ENCODE measurements at regions not wholly inside any gene's neighbourhood (a gene's known extent, or its start where the extent isn't known, plus 50 kb on each side); places are given as distances from the start of the nearest gene placed in this dataset.
A peak's percentile ranks its signal among the peaks of the same experiment; 100 is the strongest.

DNA sequence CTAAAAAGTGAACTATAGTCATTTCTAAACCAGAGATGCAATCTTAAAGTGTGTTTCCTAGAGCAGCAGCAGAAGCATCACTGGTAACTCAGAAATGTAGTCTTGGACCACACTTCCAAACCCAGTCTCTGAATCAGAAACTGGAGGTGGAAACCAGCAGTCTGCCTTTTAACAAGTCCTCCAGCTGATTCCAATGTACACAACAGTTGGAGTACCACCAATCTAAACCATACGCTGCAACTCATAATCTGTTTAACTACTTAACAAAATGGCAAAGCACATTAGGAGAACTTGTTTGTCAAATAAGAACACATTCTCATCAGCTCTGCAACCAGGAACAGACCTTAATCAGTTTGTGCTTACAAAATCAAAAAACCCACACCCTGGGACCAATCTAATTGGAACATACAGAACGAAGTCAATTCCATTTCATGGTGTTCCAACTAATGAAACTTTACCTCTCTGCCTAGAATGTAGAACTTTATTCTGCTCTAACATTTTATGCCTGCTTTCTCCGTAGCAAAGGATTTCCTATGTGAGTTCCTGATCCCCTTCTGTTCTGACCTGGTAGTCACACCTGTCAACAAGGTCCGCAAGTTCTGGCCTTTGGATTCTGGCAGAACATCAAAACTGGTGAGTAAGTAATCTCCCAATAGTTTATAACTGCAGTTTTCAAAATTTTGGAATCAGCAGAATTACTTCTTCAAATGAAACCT lies 390.4 kb downstream of the HTR1B start:
- no peak for FAIRE-seq

DNA sequence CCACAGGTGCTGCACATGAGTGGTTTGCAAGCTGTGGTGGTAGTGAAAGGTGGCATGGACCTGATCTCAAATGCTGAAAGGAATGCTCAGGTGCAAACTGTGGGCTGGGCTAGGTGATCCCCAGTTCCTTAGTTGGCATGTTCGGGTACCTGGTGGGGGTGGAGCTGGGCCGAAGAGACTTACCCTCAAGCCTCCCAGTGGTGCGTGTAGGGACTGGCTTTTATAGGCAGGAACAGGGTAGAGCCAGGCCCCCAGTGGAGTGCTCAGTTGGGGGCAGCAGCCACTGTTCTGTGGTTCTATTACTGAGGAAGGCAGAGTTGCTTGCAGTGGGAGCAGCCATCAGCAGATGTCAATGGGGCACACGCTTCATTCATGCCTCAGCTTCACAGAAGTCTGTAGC lies 399.8 kb downstream of the HTR1B start:
- no peak for FAIRE-seq

DNA sequence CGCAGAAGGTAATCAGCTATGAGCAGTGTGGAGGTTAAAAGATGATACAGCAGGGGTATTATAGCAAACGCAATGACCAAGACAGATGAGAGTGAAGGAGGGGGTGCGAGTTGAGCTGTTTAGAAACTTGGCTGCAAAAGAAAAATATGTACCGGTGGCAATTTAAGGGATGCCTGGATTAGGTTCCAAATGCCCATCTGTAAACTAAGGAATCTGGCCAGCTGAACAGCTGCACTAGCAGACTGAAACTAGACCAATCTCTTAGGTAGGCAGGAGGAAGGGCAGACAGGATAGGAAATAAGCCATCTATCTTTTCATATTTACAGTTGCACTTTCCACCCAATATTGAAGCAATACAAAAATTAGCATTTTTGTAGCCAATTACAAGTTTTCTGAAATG lies 407.6 kb downstream of the HTR1B start:
- no peak for FAIRE-seq

DNA sequence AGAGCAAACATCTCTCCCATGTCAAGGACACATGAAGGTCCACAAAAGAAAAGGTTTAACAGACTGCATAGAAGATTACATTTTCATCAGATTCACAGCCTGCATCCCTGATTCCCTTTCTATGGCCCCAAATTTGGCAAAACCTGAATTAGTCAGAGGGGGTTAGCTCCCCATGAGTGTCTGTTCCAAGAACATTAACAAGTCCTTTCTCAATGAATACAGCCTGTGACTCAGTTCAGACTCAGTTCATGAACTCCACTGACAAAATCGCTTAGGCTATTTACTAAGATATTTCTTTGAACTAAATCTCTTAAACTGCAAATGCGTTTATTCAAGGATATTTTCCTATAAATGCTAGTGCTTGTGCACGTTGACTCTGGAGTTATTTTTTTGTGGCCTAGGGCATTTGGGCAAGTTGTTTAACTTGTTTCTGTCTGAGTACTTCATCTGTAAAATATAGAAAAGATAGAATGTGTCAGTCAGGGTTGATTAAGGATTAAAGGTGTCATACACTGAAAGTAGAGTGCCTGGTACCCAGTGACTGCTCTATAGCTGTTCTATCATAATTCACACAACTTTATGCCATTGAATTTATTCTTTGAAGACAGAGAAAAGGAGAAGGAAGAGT lies 422.6 kb downstream of the HTR1B start:
- no peak for FAIRE-seq

DNA sequence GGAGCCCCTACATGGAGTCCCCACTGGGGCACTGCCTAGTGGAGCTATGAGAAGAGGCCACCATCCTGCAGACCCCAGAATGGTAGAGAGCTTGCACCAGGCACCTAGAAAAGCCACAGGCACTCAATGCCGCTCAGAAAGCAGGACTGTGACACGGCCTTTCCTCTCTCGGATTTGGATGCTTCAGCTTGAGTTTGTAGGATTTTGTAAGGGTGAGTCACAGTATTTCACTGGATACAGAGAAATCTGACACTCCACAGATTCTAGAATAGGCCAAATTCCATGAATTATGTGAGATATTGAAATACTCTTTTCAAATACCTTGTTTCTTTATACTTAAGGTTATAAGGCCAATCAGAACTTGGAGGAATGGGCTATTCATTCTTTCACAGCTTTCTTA lies 424.5 kb downstream of the HTR1B start:
- FAIRE-seq, result no peak

DNA sequence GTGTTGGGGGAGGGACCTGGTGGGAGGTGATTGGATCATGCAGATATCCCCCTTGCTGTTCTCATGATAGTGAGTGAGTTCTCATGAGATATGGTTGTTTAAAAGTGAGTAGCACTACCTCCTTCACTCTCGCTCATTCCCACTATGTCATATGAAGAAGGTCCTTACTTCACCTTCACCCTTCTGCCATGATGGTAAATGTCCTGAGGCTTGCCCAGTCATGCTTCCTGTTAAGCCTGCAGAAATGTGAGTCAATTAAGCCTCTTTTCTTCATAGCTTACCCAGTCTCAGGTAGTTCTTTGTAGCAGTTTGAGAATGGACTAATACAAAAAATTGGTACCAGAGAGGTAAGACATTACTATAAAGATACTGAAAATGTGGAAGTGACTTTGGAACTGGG lies 425.9 kb downstream of the HTR1B start:
- FAIRE-seq, result no peak

DNA sequence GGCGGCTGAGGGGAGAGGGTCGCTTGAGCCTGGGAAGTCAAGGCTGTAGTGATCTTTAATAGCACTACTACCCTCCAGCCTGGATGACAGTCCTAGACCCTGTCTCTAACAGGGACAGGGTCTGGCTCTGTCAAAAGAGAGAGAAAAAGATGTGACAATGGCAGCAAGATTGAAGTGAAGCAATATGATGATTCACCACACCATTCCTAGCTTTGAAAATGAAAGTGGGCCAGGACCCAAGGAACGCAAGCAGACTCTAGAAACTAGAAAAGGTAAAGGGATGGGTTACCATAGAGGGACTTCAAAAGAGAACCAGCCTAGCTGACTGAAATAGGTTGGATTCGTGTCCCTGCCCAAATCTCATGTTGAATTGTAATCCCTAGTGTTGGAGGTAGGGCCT lies 426.9 kb downstream of the HTR1B start:
- no peak for FAIRE-seq

DNA sequence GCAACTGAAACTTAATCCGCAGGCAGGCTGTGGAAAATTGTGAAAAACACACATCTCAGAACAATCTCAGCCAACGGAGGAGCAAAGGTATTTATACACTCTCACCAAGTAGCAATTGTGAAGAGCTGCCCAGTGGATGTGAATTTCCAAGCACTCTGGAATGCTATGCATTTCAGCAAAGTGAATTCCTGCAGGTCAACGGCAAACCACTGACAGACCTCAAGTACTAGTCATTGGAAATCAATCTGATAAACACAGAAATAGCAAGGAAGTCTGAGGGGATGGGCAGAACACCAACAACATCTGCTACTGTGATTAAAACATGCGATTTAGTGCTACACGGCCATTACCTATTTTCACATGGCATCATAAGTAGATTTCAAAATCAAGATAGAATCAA lies 429.1 kb downstream of the HTR1B start:
- no peak for FAIRE-seq

DNA sequence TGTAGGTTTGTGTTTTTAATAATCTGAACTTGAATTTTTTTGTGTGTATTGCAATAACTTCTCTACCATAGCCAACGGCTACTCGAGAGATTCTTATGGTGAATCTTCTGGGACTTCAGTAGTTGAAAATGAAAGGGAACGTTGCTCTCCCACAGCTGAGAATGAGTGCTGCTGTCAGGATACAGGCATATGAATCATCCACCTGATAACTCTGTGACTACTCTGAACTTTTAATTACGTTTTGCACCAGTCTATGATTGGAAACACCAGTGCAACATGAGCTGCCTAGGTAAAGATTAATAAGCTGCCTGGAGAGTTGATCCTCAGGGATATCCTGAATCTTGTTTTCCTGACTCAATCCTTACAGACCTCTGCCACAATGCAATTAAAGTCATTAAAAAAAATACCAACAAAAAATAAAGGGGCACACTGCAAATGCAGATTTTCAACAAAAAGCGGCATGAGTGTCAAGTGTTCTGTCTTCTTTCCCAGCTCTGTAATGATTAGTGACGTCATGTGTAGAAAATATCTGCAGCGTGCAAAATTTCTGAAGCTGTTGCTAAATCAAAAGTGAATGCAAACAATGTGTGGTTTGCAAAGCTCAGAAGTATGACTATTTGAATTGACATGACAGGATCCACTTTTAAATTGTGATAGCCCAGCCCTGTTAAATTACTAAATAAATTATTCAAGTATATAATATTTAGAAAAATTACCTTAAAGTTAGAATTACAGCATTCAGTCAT lies 432.2 kb downstream of the HTR1B start:
- no peak for FAIRE-seq

DNA sequence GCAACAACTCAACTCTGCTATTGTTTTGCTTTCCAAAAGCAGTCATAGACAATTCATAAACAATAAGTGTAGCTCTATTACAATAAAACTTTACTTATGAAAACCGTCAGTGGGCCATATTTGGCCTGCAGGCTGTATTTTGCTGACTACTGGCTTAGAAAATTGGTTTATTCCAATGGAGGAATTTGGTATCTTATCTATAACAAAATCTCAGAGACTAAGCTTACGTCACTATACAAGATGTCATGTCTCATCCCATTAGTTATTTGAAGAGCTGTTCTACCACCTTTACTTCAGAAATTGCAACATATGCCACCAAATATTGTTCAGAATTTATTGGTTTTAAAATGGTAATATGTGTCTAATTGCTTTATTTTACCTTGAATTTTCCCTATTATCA lies 436.9 kb downstream of the HTR1B start:
- FAIRE-seq, result no peak

DNA sequence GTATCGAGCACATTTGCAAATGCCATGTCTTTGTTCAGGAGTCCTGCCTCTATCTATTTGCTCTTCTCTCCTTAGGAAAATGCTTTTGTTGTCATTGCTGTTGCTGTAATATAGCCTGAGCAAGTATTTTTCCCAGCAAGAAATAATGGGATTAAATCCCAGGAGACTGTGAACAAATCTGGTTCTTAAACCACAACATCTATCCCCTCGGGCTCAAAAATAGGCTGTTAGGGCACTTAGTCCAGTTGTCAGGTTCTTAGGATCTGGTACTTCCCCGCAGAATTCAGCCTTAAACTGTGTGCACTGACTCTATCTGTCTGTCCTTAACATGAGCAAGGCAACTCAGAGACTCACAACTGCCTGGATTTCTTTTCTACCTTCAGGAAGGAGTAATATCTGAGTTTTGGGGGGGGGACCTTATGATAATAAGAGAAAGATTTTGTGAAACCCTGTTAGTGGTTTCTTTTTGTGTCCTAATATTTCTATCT lies 437.5 kb downstream of the HTR1B start:
- FAIRE-seq, result no peak

DNA sequence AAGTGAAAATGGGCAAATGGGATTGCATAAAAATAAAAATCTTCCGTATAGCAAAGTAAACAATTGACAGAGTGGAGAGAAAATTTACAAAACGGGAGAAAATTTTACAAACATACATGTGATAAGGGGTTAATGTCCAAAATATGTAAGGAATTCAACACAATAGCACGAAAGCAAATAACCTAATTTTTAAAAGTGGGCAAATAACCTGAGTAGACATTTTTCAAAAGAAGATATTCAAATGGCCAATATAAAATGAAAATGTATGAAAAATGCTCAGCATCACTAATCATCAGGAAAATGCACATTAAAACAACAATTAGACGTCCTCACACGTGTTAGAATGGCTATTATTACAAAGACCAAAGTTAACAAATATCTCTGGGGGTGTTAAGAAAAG lies 441.5 kb downstream of the HTR1B start:
- no peak for FAIRE-seq

DNA sequence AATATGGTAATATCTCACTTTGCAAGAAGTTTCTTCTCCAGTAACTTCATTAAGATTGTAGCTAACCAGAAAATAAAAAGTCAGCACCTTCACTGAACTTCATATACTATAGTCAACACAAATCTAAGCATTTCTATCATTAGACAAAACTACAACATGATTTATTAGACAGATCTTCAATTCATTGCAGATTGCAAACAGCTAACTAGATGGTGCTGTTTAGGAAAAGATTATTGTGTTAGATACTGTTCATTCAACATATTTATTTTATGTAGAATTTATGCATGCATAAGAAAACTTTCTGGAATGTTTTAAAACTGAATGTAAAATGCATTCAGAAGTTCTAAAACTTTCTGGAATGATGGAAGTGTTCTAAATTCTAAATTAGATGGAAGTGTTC lies 442.1 kb downstream of the HTR1B start:
- peak; percentile 45 for FAIRE-seq

DNA sequence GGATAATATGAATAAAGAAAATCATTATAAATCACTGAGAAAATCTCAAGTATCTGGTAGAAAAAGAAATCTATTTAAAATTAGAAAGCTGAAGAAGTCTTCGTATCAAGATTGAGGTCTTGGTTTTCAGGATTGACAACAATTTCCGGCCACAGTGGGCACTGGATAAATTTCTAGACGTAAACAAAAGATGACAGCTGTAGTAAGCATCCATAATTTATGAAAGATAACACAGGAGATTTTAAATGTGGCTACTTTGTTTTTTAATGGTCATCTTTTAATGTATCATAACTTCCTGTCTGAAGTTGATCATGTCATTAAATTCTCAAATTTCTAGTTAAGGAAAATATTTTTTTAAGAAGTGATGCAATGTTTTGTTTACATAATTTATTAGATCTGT lies 444.2 kb downstream of the HTR1B start:
- no peak for FAIRE-seq

DNA sequence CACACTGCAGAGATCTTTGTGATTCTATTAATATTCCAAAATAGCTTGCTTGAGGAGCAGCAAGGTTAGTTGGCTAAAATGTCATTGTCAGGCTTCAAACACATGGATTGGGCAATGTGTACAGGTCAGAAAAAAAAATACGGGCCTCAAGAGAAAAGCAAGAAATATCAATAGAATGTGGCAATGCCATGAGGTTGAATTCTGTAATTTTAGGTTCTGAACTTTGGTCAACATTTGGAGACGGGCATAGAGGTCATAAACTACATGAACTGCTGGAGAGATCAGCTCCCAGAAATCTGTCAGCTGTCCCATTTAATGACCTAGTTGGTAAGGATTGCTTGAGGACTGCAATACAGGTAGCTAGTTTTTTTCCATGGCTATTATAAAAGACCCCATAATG lies 445.8 kb downstream of the HTR1B start:
- no peak for FAIRE-seq

DNA sequence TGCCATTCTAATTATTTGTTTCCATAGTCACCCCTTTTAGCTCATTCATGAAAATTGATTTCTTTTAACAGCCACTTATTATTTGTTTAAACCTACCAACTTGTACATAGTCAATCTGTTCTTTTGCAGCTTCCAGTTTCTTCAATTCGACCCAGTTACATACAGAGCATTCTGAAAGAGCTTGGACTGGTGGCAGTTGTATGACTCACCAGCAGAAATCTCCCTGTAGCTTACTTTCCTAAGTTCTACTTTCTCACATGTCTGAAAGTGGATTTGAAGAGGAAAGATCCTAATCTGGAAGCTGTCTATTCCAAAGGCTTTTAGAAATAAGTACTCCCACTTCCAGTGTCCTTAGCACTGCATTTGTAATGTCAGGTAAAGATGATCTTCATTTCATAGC lies 447.9 kb downstream of the HTR1B start:
- FAIRE-seq, result no peak

DNA sequence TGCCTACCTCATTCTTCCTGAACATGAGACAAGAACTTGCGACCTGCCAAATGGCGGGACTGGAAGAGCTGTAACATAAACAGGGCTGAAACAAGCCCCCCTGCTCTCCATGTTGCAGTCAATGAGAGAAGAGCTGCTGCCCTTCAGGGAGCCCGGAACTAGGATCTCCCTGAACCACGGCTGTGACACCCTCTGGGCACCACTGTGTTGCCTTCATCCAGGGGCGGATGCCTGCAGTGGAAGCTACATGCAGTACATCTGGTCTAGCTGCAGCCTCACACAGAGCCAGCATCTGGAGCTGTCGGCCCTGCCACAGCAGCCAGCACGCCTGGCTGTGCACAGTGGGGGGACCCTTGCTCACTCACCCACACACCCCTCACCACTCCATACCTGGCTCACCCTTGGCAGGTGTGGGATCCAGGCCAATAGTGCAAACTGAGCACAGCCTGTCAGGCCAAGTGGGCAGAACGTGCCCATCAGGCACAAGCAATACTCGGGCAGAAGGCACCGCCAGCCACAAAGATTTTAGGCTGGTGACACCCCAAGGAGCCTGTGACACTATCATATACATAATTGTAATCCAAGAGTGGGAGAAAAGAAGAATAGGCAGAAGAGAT lies 451.3 kb downstream of the HTR1B start:
- no peak for FAIRE-seq

DNA sequence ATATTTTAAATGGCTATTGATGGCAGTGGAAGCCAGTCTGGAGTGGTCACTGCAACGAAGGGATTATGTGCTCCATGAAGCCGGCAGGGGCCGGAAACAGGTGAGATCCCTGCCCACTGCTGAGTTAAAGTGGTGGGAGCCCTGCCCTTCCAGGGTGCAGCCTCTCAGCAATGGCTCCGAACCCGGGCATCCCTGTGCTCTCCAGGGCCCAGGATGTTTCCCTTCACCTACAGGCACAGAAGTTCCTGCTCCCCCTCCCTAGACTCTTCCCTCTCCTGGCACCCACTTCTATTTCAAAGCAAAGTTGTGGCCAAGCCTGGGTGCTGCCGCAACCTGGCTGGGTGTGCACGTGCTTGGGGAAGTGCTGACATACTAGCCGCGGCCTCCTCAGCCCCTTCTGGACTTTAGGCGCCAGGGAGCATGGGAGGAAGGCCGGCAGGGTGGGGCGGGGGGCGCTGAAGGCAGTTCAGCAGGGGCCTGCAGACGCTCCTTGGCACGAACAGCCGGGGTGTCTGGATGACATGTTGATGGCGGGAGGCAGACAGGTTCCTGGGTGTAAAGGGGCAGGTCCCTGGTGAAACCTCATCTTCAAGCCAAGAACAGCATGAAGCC lies 452.3 kb downstream of the HTR1B start:
- no peak for FAIRE-seq

DNA sequence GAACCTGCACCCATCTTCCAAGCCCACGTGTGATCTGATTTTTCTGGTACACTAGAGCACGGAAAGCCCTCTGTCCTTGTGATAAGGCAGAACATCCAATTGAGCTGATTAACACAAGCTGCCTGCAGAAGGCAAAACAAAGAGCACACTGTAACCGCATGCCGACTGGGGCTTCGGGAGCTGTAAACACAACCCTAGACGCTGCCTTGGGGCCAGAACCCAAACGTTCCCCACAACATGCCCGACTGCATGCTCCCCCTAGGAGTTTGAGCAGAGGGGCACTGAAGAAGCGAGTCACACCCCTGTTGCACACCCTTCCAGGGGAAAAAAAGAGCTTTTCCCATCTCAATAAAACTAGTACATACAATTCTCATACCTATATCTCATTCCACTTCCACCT lies 470.7 kb downstream of the HTR1B start:
- FAIRE-seq, result no peak

DNA sequence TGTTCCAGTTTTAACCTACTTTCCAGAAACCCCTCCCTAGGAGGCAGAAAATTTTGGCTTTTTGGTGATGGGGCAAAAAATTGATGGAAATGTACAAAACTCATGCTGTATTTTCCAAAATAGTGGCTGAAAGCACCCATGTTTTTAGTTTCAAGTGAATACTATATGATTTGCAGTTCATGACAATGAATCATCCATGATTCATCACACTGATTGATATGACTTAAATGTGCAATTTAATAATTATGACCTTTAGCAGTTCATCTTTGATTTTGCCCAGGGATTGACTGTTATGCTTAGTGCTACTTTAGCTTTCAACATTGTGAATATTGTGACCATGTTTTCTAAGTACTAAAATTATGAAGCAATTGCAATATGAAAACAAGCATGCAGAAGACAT lies 478.7 kb downstream of the HTR1B start:
- no peak for FAIRE-seq

DNA sequence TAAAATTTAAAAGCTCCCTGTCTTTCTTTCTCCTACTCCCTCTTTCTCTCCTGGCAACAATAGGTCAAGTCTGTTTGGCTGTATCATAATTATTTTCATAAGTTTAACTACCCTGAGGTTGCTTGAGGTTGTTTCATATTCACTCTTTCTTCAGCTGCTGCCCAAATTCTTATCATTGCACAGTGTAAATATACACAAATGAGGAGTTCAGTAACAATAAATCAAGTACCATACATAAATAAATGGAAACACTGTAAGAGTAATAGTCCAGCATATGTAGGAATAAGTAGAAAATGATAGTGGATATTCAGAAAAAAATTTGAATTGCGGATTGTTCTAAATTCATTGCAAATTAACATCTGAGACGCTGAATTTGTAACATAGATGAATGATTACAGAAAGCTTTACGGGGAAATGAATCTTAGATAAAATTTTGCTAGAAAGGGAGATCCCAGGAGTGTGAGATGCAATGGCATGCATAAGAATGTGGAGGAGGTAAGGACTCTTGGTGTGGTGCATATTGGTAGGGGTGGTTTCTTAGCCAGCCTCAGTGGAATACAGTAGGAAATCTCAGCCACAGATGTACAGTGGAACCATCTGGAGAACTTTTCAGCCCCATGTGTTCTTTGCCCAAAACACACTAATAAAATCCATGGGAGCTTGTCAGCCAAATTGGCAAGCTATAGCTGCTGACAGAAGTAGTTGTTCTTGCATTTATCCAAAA lies 480.7 kb downstream of the HTR1B start:
- peak; percentile 45 for FAIRE-seq

DNA sequence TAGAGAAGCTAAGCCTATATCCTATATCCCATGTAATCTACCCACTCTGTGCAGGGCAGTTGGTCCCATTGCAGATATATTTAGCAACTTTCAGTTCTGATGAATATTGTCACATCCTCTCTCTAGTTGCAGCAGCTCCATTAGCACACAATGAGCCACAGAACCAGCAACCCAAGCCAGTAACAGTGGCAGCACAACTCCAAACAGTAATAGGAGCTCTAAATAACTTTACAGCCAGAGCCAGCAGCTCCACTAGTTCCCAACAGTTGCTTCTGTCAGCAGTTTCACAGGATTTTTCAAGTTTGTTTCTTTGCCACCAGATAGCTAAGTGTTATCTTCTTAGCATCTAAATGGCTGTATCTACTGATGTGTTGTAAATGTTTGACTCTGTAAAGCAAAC lies 490.8 kb downstream of the HTR1B start:
- no peak for FAIRE-seq

Measured in endometrium (tissue), 2 donors.